IMR-90 (cell line): ENCODE measurements at regions not wholly inside any gene's neighbourhood (a gene's known extent, or its start where the extent isn't known, plus 50 kb on each side); places are given as distances from the start of the nearest gene placed in this dataset.

Experiments
- ATAC-seq: fragments of 200-7000 bp; cut with Tn5 transposase; 2 replicates; pipeline ENCODE4 v1.9.1; 2020; ENCODE audit warnings: low read depth, mild to moderate bottlenecking, moderate library complexity
- BruUV-seq: library from RNA; stranded (reverse); fragments of 400-500 nt; replicated peaks from 2 replicates; lab custom pipeline; 2021; lab: Mats Ljungman, UMichigan
- CTCF ChIA-PET: fragments of 300-600 bp; formaldehyde crosslinking; extraction: SDS; loops from one replicate; lab custom pipeline; 2021; ENCODE audit warnings: antibody characterized with exemption; lab: Yijun Ruan, JAX
- POLR2A ChIA-PET: fragments of 300-600 bp; sonication (Branson Sonifier 250); formaldehyde crosslinking; loops from one replicate; lab custom pipeline; 2022; ENCODE audit warnings: antibody characterized with exemption; ENCODE audit not compliant: unreplicated experiment; lab: Charles Lee
- DNase-seq: peaks from one replicate; pipeline ENCODE4 v3.0.0; 2013
- H2AFZ ChIP-seq: replicated peaks from 2 replicates; pipeline ENCODE3; 2013; ENCODE audit warnings: low read length, mild to moderate bottlenecking; ENCODE audit not compliant: poor library complexity
- H2AK5ac ChIP-seq: 2 replicates; pipeline ENCODE4 v1.6.1; 2013; ENCODE audit warnings: low read depth, low read length, inconsistent platforms
- H2AK9ac ChIP-seq: replicated peaks from 2 replicates; pipeline ENCODE3; 2013; ENCODE audit warnings: mild to moderate bottlenecking, low read depth, low read length, moderate library complexity; ENCODE audit not compliant: poor library complexity
- H2BK120ac ChIP-seq: 2 replicates; pipeline ENCODE4 v1.6.1; 2013; ENCODE audit warnings: low read depth, low read length, inconsistent platforms
- H2BK15ac ChIP-seq: 3 replicates; pipeline ENCODE4 v1.6.1; 2013; ENCODE audit warnings: low read depth, low read length, inconsistent platforms
- H2BK20ac ChIP-seq: 2 replicates; pipeline ENCODE4 v1.6.1; 2013; ENCODE audit warnings: low read depth, mild to moderate bottlenecking, inconsistent platforms, low read length, moderate library complexity
- H2BK5ac ChIP-seq: 2 replicates; pipeline ENCODE4 v1.6.1; 2013; ENCODE audit warnings: mild to moderate bottlenecking, low read depth, low read length, inconsistent platforms; ENCODE audit not compliant: poor library complexity, severe bottlenecking
- H3K14ac ChIP-seq: replicated peaks from 2 replicates; pipeline ENCODE4 v1.6.1; 2013; ENCODE audit warnings: low read depth, low read length, inconsistent platforms
- H3K18ac ChIP-seq: 2 replicates; pipeline ENCODE4 v1.6.1; 2013; ENCODE audit warnings: low read depth, low read length, control low read depth
- H3K23ac ChIP-seq: 2 replicates; pipeline ENCODE4 v1.6.1; 2013; ENCODE audit warnings: low read depth, low read length, inconsistent platforms
- H3K27ac ChIP-seq: 2 replicates; pipeline ENCODE4 v1.5.1; 2013; ENCODE audit warnings: mild to moderate bottlenecking, control low read depth, low read length; ENCODE audit not compliant: insufficient read depth
- H3K27me3 ChIP-seq: 2 replicates; pipeline ENCODE4 v1.6.1; 2013; ENCODE audit warnings: low read length; ENCODE audit not compliant: control insufficient read depth, insufficient read depth
- H3K36me3 ChIP-seq: 2 replicates; pipeline ENCODE4 v1.6.1; 2013; ENCODE audit warnings: low read length, mixed read lengths; ENCODE audit not compliant: control insufficient read depth, insufficient read depth
- H3K4ac ChIP-seq: 2 replicates; pipeline ENCODE4 v1.6.1; 2013; ENCODE audit warnings: low read depth, low read length, inconsistent platforms
- H3K4me1 ChIP-seq: 2 replicates; pipeline ENCODE4 v1.6.1; 2013; ENCODE audit warnings: low read length, mixed read lengths; ENCODE audit not compliant: control insufficient read depth, insufficient read depth
- H3K4me2 ChIP-seq: 2 replicates; pipeline ENCODE4 v1.6.1; 2013; ENCODE audit warnings: low read depth, mild to moderate bottlenecking, control low read depth, low read length, moderate library complexity
- H3K4me3 ChIP-seq: 2 replicates; pipeline ENCODE4 v1.5.1; 2013; ENCODE audit warnings: low read depth, mild to moderate bottlenecking, control low read depth, low read length, moderate library complexity; ENCODE audit not compliant: insufficient read depth
- H3K56ac ChIP-seq: 2 replicates; pipeline ENCODE4 v1.6.1; 2013; ENCODE audit warnings: low read length, inconsistent platforms; ENCODE audit not compliant: insufficient read depth; ENCODE audit errors: extremely low read depth
- H3K79me1 ChIP-seq, 2 experiments: 2 replicates each; pipeline ENCODE4 v1.6.1; 2013; ENCODE audit warnings: low read length in 2 of 2, inconsistent platforms in 1 of 2, low read depth in 1 of 2
- H3K9ac ChIP-seq: 2 replicates; pipeline ENCODE4 v1.6.1; 2013; ENCODE audit warnings: low read depth, low read length, control low read depth
- H3K9me1 ChIP-seq: 2 replicates; pipeline ENCODE4 v1.6.1; 2013; ENCODE audit warnings: low read length, inconsistent platforms; ENCODE audit not compliant: insufficient read depth
- H3K9me3 ChIP-seq: 2 replicates; pipeline ENCODE4 v1.6.1; 2013; ENCODE audit warnings: low read length; ENCODE audit not compliant: control insufficient read depth, insufficient read depth
- H4K20me1 ChIP-seq: 2 replicates; pipeline ENCODE4 v1.6.1; 2013; ENCODE audit warnings: low read length, inconsistent platforms; ENCODE audit not compliant: insufficient read depth
- H4K5ac ChIP-seq: 2 replicates; pipeline ENCODE4 v1.6.1; 2013; ENCODE audit warnings: mild to moderate bottlenecking, low read depth, low read length, control low read depth
- H4K8ac ChIP-seq, 2 experiments: 2 replicates each; pipeline ENCODE4 v1.6.1; 2013; ENCODE audit warnings: low read depth in 2 of 2, low read length in 2 of 2, control low read depth in 1 of 2, inconsistent platforms in 1 of 2
- H4K91ac ChIP-seq: 2 replicates; pipeline ENCODE4 v1.6.1; 2013; ENCODE audit warnings: low read depth, low read length, inconsistent platforms; ENCODE audit not compliant: insufficient read depth
- FOS ChIP-seq: fragments of 150-350 bp; IDR thresholded peaks from 2 replicates; pipeline ENCODE4 v1.6.1; 2016; ENCODE audit warnings: low read depth, low read length
- POLR2A ChIP-seq: IDR thresholded peaks from 2 replicates; pipeline ENCODE4 v1.6.1; 2012; ENCODE audit warnings: mild to moderate bottlenecking, low read depth, low read length
- RFX5 ChIP-seq: IDR thresholded peaks from 2 replicates; pipeline ENCODE4 v1.8.0; 2012; ENCODE audit warnings: low read depth, mild to moderate bottlenecking, low read length, moderate library complexity
- WGBS, 2 experiments: methylation state at CpG; one replicate each; pipeline versions ENCODE4 v1.1.5 to v1.1.7; 2013; ENCODE audit warnings: missing lambda C conversion rate in 2 of 2; ENCODE audit not compliant: insufficient read length in 1 of 2; ENCODE audit errors: extremely low coverage in 2 of 2; 5-methylcytosine and 5-hydroxymethylcytosine counted together
- dilution Hi-C: fragments of 300-500 bp; cut with HindIII; formaldehyde crosslinking; loops from one replicate; pipeline ENCODE4 v1.14.3; 2018; ENCODE audit warnings: low sequenced_read_pairs; ENCODE audit not compliant: unreplicated experiment
- in situ Hi-C: fragments of 300-500 bp; cut with MboI; formaldehyde crosslinking; loops from 3 replicates; pipeline ENCODE4 v1.14.3; 2019; ENCODE audit warnings: low sequenced_read_pairs, inconsistent platforms, mixed read lengths
- intact Hi-C: fragments of 100-400 bp; cut with micrococcal nuclease; formaldehyde crosslinking; loops from 2 replicates; pipeline ENCODE4 v1.10.0; 2022
- TF ChIP-seq, protein P1 (sequence below): fragments of 150-350 bp; IDR thresholded peaks from 2 replicates; pipeline ENCODE4 v1.6.1; 2016; ENCODE audit warnings: low read depth, mild to moderate bottlenecking, low read length, moderate library complexity, borderline replicate concordance
- TF ChIP-seq, protein P2 (sequence below): fragments of 150-350 bp; IDR thresholded peaks from 2 replicates; pipeline ENCODE4 v1.6.1; 2017; ENCODE audit warnings: mild to moderate bottlenecking, antibody characterized with exemption, low read length, low read depth

DNA sequence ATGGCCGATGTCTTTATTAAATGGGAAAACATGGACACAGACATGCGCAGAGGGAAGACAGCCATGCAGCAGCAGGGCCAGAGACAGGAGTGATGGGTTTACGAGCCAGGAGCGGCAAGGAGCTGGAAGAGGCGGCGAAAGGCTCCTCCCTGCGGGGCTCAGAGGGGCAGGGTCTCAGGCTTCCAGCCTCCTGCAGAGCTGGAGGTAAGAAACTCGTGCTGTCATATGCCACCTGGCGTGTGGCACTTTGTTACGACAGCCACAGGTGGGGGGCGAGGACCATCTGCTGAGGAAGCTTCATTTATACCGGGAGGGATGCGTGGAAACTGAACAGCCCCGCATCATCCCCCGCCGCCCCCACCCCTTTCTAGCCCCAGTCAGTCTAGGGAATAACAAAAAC lies 52.0 kb upstream of the SPACA7 start:
- no peak for DNase-seq
- Histone ChIP-seq H3K36me3 (no peaks in the 10 kb centered on the region), H4K5ac (no peak overlapping the region), H4K20me1 (no peaks in the 10 kb centered on the region), H2AK9ac (no peak overlapping the region), H3K79me1 (no peaks in the 10 kb centered on the region), H3K9me3 (peaks cover 33% of the 10 kb centered on the region), H4K91ac (no peak overlapping the region), H4K8ac (no peak overlapping the region), H2AK5ac (no peak overlapping the region), H2BK20ac (no peak overlapping the region), H2BK120ac (no peak overlapping the region), H3K9me1 (no peaks in the 10 kb centered on the region), H2AFZ (no peak overlapping the region), H3K27me3 (no peaks in the 10 kb centered on the region), H3K18ac (no peak overlapping the region), H3K4ac (no peak overlapping the region), H3K4me1 (no peaks in the 10 kb centered on the region), H3K14ac (no peak overlapping the region), H3K4me2 (no peak overlapping the region), H2BK5ac (no peak overlapping the region), H2BK15ac (no peak overlapping the region), H3K23ac (no peak overlapping the region), H3K27ac (no peak overlapping the region), H3K9ac (no peak overlapping the region), H3K4me3 (no peak overlapping the region), H3K56ac (no peak overlapping the region)
- 42% methylated on average over 7 of the region's 16 CpGs; no CpG with 5 or more reads in 1 of the 2 experiments for WGBS, 2 experiments
- TF ChIP-seq, protein P1, sequence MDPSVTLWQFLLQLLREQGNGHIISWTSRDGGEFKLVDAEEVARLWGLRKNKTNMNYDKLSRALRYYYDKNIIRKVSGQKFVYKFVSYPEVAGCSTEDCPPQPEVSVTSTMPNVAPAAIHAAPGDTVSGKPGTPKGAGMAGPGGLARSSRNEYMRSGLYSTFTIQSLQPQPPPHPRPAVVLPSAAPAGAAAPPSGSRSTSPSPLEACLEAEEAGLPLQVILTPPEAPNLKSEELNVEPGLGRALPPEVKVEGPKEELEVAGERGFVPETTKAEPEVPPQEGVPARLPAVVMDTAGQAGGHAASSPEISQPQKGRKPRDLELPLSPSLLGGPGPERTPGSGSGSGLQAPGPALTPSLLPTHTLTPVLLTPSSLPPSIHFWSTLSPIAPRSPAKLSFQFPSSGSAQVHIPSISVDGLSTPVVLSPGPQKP = no peak
- no peak for TF ChIP-seq POLR2A
- no peak for TF ChIP-seq FOS
- TF ChIP-seq, protein P2, sequence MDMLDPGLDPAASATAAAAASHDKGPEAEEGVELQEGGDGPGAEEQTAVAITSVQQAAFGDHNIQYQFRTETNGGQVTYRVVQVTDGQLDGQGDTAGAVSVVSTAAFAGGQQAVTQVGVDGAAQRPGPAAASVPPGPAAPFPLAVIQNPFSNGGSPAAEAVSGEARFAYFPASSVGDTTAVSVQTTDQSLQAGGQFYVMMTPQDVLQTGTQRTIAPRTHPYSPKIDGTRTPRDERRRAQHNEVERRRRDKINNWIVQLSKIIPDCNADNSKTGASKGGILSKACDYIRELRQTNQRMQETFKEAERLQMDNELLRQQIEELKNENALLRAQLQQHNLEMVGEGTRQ = no peak
- no peak for TF ChIP-seq RFX5
- intact Hi-C loops (no loop called here), in situ Hi-C loops (no loop called here), dilution Hi-C loops (no loop called here)
- POLR2A ChIA-PET = no interaction called here
- CTCF ChIA-PET = no interaction called here
- BruUV-seq = no TSS peak
- no peak for ATAC-seq
